H1 (cell line): ENCODE measurements at regions not wholly inside any gene's neighbourhood (a gene's known extent, or its start where the extent isn't known, plus 50 kb on each side); places are given as distances from the start of the nearest gene placed in this dataset.

Experiments
- CTCF ChIA-PET: fragments of 300-600 bp; sonication (Branson Sonifier 250); formaldehyde crosslinking; loops from one replicate; lab custom pipeline; 2021; ENCODE audit not compliant: partially characterized antibody; lab: Charles Lee
- POLR2A ChIA-PET: fragments of 300-600 bp; sonication (Branson Sonifier 250); formaldehyde crosslinking; loops from one replicate; lab custom pipeline; 2021; ENCODE audit warnings: inconsistent platforms; ENCODE audit not compliant: partially characterized antibody; lab: Charles Lee
- DNase-seq, 2 experiments: peaks; one replicate each; pipeline versions ENCODE4 v3.0.0 to v3.0.0-alpha.2; 2010 to 2022; ENCODE audit warnings: low spot score in 2 of 2, low read depth in 1 of 2, mixed read lengths in 1 of 2
- FAIRE-seq: peaks from 2 replicates; lab custom pipeline; 2011; peaks lifted over from hg19 to GRCh38; lab: Jason Lieb, UNC
- H2AFZ ChIP-seq: 2 replicates; pipeline ENCODE4 v1.8.1; 2012; ENCODE audit warnings: low read length, inconsistent platforms
- H2AK5ac ChIP-seq: 2 replicates; pipeline ENCODE4 v1.6.1; 2013; ENCODE audit warnings: low read depth, low read length
- H2BK120ac ChIP-seq: replicated peaks from 2 replicates; pipeline ENCODE3; 2013; ENCODE audit warnings: low read depth, low read length, inconsistent platforms
- H2BK12ac ChIP-seq: 2 replicates; pipeline ENCODE4 v1.6.1; 2013; ENCODE audit warnings: low read depth, low read length
- H2BK15ac ChIP-seq: 2 replicates; pipeline ENCODE4 v1.6.1; 2013; ENCODE audit warnings: low read length
- H2BK20ac ChIP-seq: 2 replicates; pipeline ENCODE4 v1.6.1; 2013; ENCODE audit warnings: low read length
- H2BK5ac ChIP-seq: 2 replicates; pipeline ENCODE4 v1.6.1; 2013; ENCODE audit warnings: low read depth, low read length
- H3K14ac ChIP-seq: 2 replicates; pipeline ENCODE4 v1.6.1; 2013; ENCODE audit warnings: inconsistent platforms; ENCODE audit not compliant: insufficient read length
- H3K18ac ChIP-seq: 2 replicates; pipeline ENCODE4 v1.6.1; 2013; ENCODE audit warnings: low read length; ENCODE audit errors: extremely low read depth
- H3K23ac ChIP-seq: 2 replicates; pipeline ENCODE4 v1.6.1; 2013; ENCODE audit warnings: inconsistent platforms; ENCODE audit not compliant: insufficient read length
- H3K23me2 ChIP-seq: 2 replicates; pipeline ENCODE4 v1.6.1; 2013; ENCODE audit warnings: low read depth, low read length
- H3K27ac ChIP-seq: 2 replicates; pipeline ENCODE4 v1.6.1; 2011; ENCODE audit warnings: low read depth, low read length, inconsistent platforms
- H3K27me3 ChIP-seq, 4 experiments: replicated peaks in 1 of 4; 1 replicate in 1 of 4; 2 replicates in 3 of 4; pipeline versions ENCODE4 v1.6.1 to v1.8.1; 2011 to 2013; ENCODE audit warnings: low read length in 3 of 4, mild to moderate bottlenecking in 3 of 4, inconsistent platforms in 2 of 4, mixed read lengths in 2 of 4, moderate library complexity in 1 of 4; ENCODE audit not compliant: control insufficient read depth in 3 of 4, insufficient read depth in 3 of 4; ENCODE audit errors: extremely low read depth in 1 of 4
- H3K36me3 ChIP-seq, 4 experiments: 2 replicates each; pipeline versions ENCODE4 v1.6.1 to v1.8.1; 2011 to 2013; ENCODE audit warnings: mild to moderate bottlenecking in 4 of 4, low read length in 3 of 4, moderate library complexity in 2 of 4, control low read depth in 1 of 4, inconsistent platforms in 1 of 4; ENCODE audit not compliant: insufficient read depth in 4 of 4, control insufficient read depth in 2 of 4
- H3K4ac ChIP-seq: replicated peaks from 2 replicates; pipeline ENCODE3; 2013; ENCODE audit warnings: low read length, low read depth, mixed read lengths, inconsistent platforms; ENCODE audit not compliant: insufficient read length
- H3K4me1 ChIP-seq, 4 experiments: replicated peaks in 1 of 4; 1 replicate in 1 of 4; 2 replicates in 3 of 4; pipeline versions ENCODE4 v1.6.1 to v1.8.1; 2011 to 2013; ENCODE audit warnings: low read length in 3 of 4, inconsistent platforms in 2 of 4, mixed read lengths in 1 of 4; ENCODE audit not compliant: insufficient read depth in 4 of 4, control insufficient read depth in 3 of 4
- H3K4me2 ChIP-seq, 2 experiments: 2 replicates each; pipeline versions ENCODE4 v1.6.1 to v1.8.1; 2011 to 2013; ENCODE audit warnings: low read depth in 2 of 2, low read length in 2 of 2, control low read depth in 1 of 2, inconsistent platforms in 1 of 2, mild to moderate bottlenecking in 1 of 2; ENCODE audit not compliant: insufficient read depth in 1 of 2
- H3K4me3 ChIP-seq, 4 experiments: fragments of 200-600, 300-600 bp in 1 of 4; sonication (generic), shearing (Covaris generic), sonication (Bioruptor Twin) in 1 of 4; 2 replicates each; pipeline versions ENCODE4 v1.5.1 to v1.8.1; 2011 to 2016; ENCODE audit warnings: low read length in 4 of 4, low read depth in 3 of 4, control low read depth in 2 of 4, inconsistent platforms in 2 of 4, mild to moderate bottlenecking in 2 of 4, mixed read lengths in 1 of 4, moderate library complexity in 1 of 4; ENCODE audit not compliant: insufficient read depth in 2 of 4; ENCODE audit errors: extremely low read depth in 1 of 4
- H3K56ac ChIP-seq: replicated peaks from 2 replicates; pipeline ENCODE3; 2013; ENCODE audit warnings: low read depth, mild to moderate bottlenecking, mixed read lengths, low read length, inconsistent platforms; ENCODE audit not compliant: insufficient read length
- H3K79me1 ChIP-seq: 2 replicates; pipeline ENCODE4 v1.6.1; 2013; ENCODE audit warnings: low read depth, low read length, control low read depth
- H3K79me2 ChIP-seq, 2 experiments: 2 replicates each; pipeline versions ENCODE4 v1.6.1 to v1.8.1; 2012 to 2013; ENCODE audit warnings: low read length in 2 of 2, mild to moderate bottlenecking in 2 of 2, inconsistent platforms in 1 of 2; ENCODE audit not compliant: insufficient read depth in 2 of 2, control insufficient read depth in 1 of 2
- H3K9ac ChIP-seq, 4 experiments: replicated peaks in 1 of 4; 1 replicate in 1 of 4; 2 replicates in 3 of 4; pipeline versions ENCODE4 v1.6.1 to v1.8.1; 2011 to 2013; ENCODE audit warnings: low read depth in 3 of 4, low read length in 3 of 4, control low read depth in 2 of 4, mild to moderate bottlenecking in 2 of 4, moderate library complexity in 2 of 4, inconsistent platforms in 1 of 4; ENCODE audit errors: extremely low read depth in 1 of 4
- H3K9me3 ChIP-seq, 2 experiments: 2 replicates each; pipeline versions ENCODE4 v1.6.1 to v1.8.1; 2012 to 2013; ENCODE audit warnings: mild to moderate bottlenecking in 2 of 2, moderate library complexity in 2 of 2, control low read depth in 1 of 2, inconsistent platforms in 1 of 2, low read depth in 1 of 2, low read length in 1 of 2, mixed read lengths in 1 of 2; ENCODE audit not compliant: insufficient read depth in 2 of 2
- H4K20me1 ChIP-seq, 2 experiments: replicated peaks in 1 of 2; 2 replicates each; pipeline versions ENCODE3 to v1.8.1; 2011 to 2013; ENCODE audit warnings: inconsistent platforms in 2 of 2, low read length in 2 of 2, mild to moderate bottlenecking in 1 of 2; ENCODE audit not compliant: insufficient read depth in 2 of 2, control insufficient read depth in 1 of 2
- H4K5ac ChIP-seq: 2 replicates; pipeline ENCODE4 v1.6.1; 2013; ENCODE audit warnings: low read length, low read depth, mixed read lengths, inconsistent platforms; ENCODE audit not compliant: insufficient read length
- H4K8ac ChIP-seq: 2 replicates; pipeline ENCODE4 v1.8.0; 2013; ENCODE audit warnings: mild to moderate bottlenecking, moderate library complexity, low read length, inconsistent platforms; ENCODE audit not compliant: insufficient read depth; ENCODE audit errors: extremely low read depth
- H4K91ac ChIP-seq: replicated peaks from 2 replicates; pipeline ENCODE3; 2013; ENCODE audit warnings: low read length, mixed read lengths, inconsistent platforms; ENCODE audit not compliant: insufficient read length
- BRCA1 ChIP-seq: IDR thresholded peaks from 2 replicates; pipeline ENCODE4 v1.6.1; 2012; ENCODE audit warnings: low read depth, low read length, improper control_type of control experiment
- CTBP2 ChIP-seq: IDR thresholded peaks from 2 replicates; pipeline ENCODE4 v1.7.0; 2011; ENCODE audit warnings: borderline replicate concordance, mild to moderate bottlenecking, moderate library complexity, mixed read lengths, low read length; ENCODE audit not compliant: insufficient read depth, insufficient read length
- CTCF ChIP-seq, 3 experiments: IDR thresholded peaks; 1 replicate in 2 of 3; 2 replicates in 1 of 3; pipeline versions ENCODE4 v1.5.1 to v1.6.1; 2011; ENCODE audit warnings: low read length in 3 of 3, mild to moderate bottlenecking in 3 of 3, inconsistent platforms in 2 of 3, low read depth in 1 of 3, moderate library complexity in 1 of 3; ENCODE audit not compliant: insufficient read depth in 1 of 3; ENCODE audit errors: control extremely low read depth in 1 of 3
- EZH2 ChIP-seq: fragments of 200-600 bp; sonication (generic); IDR thresholded peaks from 2 replicates; pipeline ENCODE4 v1.7.1; 2012; ENCODE audit warnings: low read depth, mild to moderate bottlenecking, moderate library complexity, low read length, inconsistent platforms; ENCODE audit not compliant: severe bottlenecking
- KDM5A ChIP-seq: fragments of 200-600 bp; IDR thresholded peaks from 2 replicates; pipeline ENCODE4 v1.7.1; 2012; ENCODE audit warnings: mild to moderate bottlenecking, low read length, inconsistent platforms, mixed read lengths
- MAFK ChIP-seq: IDR thresholded peaks from 2 replicates; pipeline ENCODE4 v1.6.1; 2012; ENCODE audit warnings: low read depth, mild to moderate bottlenecking, improper control_type of control experiment, low read length
- RFX5 ChIP-seq: IDR thresholded peaks from 2 replicates; pipeline ENCODE4 v1.6.1; 2011; ENCODE audit warnings: low read depth, low read length, improper control_type of control experiment, borderline replicate concordance
- RNF2 ChIP-seq: fragments of 200-900, 300-1000 bp; sonication (generic); IDR thresholded peaks from 2 replicates; pipeline ENCODE4 v1.7.1; 2016; ENCODE audit warnings: borderline replicate concordance, low read depth, mild to moderate bottlenecking, antibody characterized with exemption, low read length; ENCODE audit not compliant: poor library complexity, severe bottlenecking; ENCODE audit errors: missing control alignments
- WGBS, 2 experiments: shearing (Covaris generic) in 1 of 2; methylation state at CpG; one replicate each; pipeline versions ENCODE4 v1.1.6 to v1.1.7; 2013 to 2015; ENCODE audit warnings: low lambda C conversion rate in 2 of 2, mixed read lengths in 2 of 2, inconsistent platforms in 1 of 2, low coverage in 1 of 2, missing lambda C conversion rate in 1 of 2; ENCODE audit not compliant: insufficient replicate concordance in 2 of 2, insufficient coverage in 1 of 2, insufficient read length in 1 of 2; ENCODE audit errors: extremely low coverage in 1 of 2, missing lambda C conversion rate in 1 of 2; 5-methylcytosine and 5-hydroxymethylcytosine counted together

DNA sequence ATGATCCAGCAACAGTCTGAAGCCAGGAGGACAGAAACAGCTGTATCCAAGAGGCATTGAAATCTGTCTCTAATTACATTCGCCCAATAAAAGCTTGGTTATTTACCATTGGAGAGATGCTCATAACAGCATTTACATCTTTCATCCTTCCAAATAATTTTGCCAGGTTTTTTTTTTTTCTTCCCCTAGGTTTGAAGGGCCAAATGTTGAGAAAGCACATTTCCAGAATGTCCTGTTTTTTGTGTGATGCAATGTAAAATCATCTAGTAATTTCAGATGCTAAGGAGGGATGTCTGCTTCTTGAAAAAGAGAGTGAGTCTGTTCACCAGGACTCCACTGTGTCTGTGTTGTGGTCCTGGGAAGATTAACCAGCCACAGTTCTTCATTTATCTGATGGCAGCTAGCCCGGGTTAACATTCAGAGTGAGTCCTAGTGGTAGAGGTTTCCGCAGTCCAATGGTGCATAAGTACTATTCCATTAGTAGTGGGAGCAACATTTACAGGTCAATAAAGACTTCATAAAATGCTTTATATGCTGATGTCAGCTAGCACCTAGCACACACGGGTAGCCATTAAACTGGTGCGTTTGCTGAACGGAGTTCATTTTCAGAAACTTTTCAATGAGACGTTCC, 406.8 kb downstream of the STIM2 start:
- Histone ChIP-seq H3K9me3 (no peaks in the 10 kb centered on the region), H3K56ac (no peak overlapping the region), H3K9ac (no peak overlapping the region), H3K4ac (no peak overlapping the region), H3K4me2 (no peak overlapping the region), H2AFZ (no peak overlapping the region), H4K5ac (no peak overlapping the region), H3K14ac (no peak overlapping the region), H3K18ac (no peak overlapping the region), H4K91ac (no peak overlapping the region), H2BK5ac (no peak overlapping the region), H2AK5ac (no peak overlapping the region), H3K23me2 (no peaks in the 10 kb centered on the region), H2BK12ac (no peak overlapping the region), H3K79me2 (no peaks in the 10 kb centered on the region), H2BK15ac (no peak overlapping the region), H3K27me3 (no peaks in the 10 kb centered on the region), H4K8ac (no peak overlapping the region), H3K27ac (no peak overlapping the region), H3K4me3 (no peak overlapping the region), H2BK20ac (no peak overlapping the region), H3K23ac (no peak overlapping the region), H3K36me3 (no peaks in the 10 kb centered on the region), H3K4me1 (peaks cover 0 to 6% (median 0%) of the 10 kb centered on the region in 4 experiments; a peak in 1 of 7 replicates), H3K79me1 (no peaks in the 10 kb centered on the region), H4K20me1 (no peaks in the 10 kb centered on the region), H2BK120ac (no peak overlapping the region)
- POLR2A ChIA-PET = no interaction called here
- 74% methylated on average over 7 of the region's 7 CpGs; no CpG with 5 or more reads in 1 of the 2 experiments for WGBS, 2 experiments
- CTCF ChIA-PET = interaction anchor here (0.7 to 0.9 kb wide), 2 partner anchors 12 to 587 kb away, joined by 3 to 5 read pairs; no protein-coding TSS in a partner anchor
- FAIRE-seq (no peak), DNase-seq (no peak)
- TF ChIP-seq MAFK (no peak), CTBP2 (no peak), CTCF (IDR thresholded peaks at IDR 0.05; ENCODE audit: control extremely low read depth in 1 of 3, insufficient read depth in 1 of 3, low read depth in 1 of 3, low read length in 3 of 3) (no peak), RNF2 (no peak), BRCA1 (no peak), KDM5A (no peak), RFX5 (no peak), EZH2 (no peak)
